ENCODE measurements at regions not wholly inside any gene's neighbourhood (a gene's known extent, or its start where the extent isn't known, plus 50 kb on each side); places are given as distances from the start of the nearest gene placed in this dataset.

GRCh38 chr4:125776146-125776545, 461.4 kb downstream of the FAT4 start:
- CTCF ChIA-PET, result no interaction called here
- SMC1A ChIA-PET (ENCODE audit: uncharacterized antibody, unreplicated experiment), result no interaction called here
- H3K4me1 ChIP-seq (ENCODE audit: control insufficient read depth, insufficient read depth, low read length), result no peaks in the 10 kb centered on the region
- H3K9me3 ChIP-seq (replicated peaks; ENCODE audit: control insufficient read depth, insufficient read depth, low read length), result no peaks in the 10 kb centered on the region; the same call in 2 of the 3 replicates
- RAD21 ChIA-PET (ENCODE audit: unreplicated experiment), result no interaction called here
- TF ChIP-seq NR2C1 (IDR thresholded peaks at IDR 0.05), result no peak
- no peak for TF ChIP-seq TBL1XR1 (IDR thresholded peaks at IDR 0.05; ENCODE audit: low read depth, low read length)
- TF ChIP-seq USF1 (IDR thresholded peaks at IDR 0.05; ENCODE audit: borderline replicate concordance, extremely low read length, insufficient read depth, low read depth, low read length), result no peak
- no peak for TF ChIP-seq POLR2A (IDR thresholded peaks at IDR 0.05; ENCODE audit: low read depth, low read length)
- TF ChIP-seq EGR1 (IDR thresholded peaks at IDR 0.05; ENCODE audit: borderline replicate concordance in 1 of 2, low read depth in 2 of 2, low read length in 2 of 2), result no peak
- no peak for TF ChIP-seq RELB (IDR thresholded peaks at IDR 0.05; ENCODE audit: low read depth)
- no peak for TF ChIP-seq FOXK2 (IDR thresholded peaks at IDR 0.05)
- no peak for TF ChIP-seq MTA2 (IDR thresholded peaks at IDR 0.05; ENCODE audit: low read depth)
- 9% methylated on average over 4 of the region's 4 CpGs for WGBS (ENCODE audit: insufficient coverage, insufficient replicate concordance, low lambda C conversion rate, missing lambda C conversion rate)
- no peaks in the 10 kb centered on the region for H3K36me3 ChIP-seq (ENCODE audit: control insufficient read depth in 2 of 2, insufficient read depth in 2 of 2, low read length in 1 of 2)
- POLR2A ChIA-PET, result interaction anchor here (0.7 to 1.5 kb wide), 2 partner anchors 12 to 19 kb away, joined by 3 read pairs; no protein-coding TSS in a partner anchor
- no peak overlapping the region for H2AFZ ChIP-seq (ENCODE audit: control insufficient read depth, low read depth, low read length)
- H3K27ac ChIP-seq (ENCODE audit: control insufficient read depth, insufficient read depth), result no peak overlapping the region
- H3K4me2 ChIP-seq (ENCODE audit: control insufficient read depth, insufficient read depth), result no peak overlapping the region
- intact Hi-C loops (cut with micrococcal nuclease; ENCODE audit: unreplicated experiment), result no loop called here
- H3K79me2 ChIP-seq (ENCODE audit: control insufficient read depth, insufficient read depth, low read length), result no peaks in the 10 kb centered on the region
- FAIRE-seq (no peak), DNase-seq (ENCODE audit: low read depth, low spot score) (no peak), ATAC-seq (no peak)
- no peaks in the 10 kb centered on the region for H4K20me1 ChIP-seq (ENCODE audit: control insufficient read depth, insufficient read depth)
- in situ Hi-C loops (cut with MboI), result no loop called here
- H3K4me3 ChIP-seq, result no peak overlapping the region
- no peaks in the 10 kb centered on the region for H3K27me3 ChIP-seq (replicated peaks in 1 of 2; ENCODE audit: control insufficient read depth in 2 of 2, insufficient read depth in 2 of 2, low read length in 1 of 2)
- no peak overlapping the region for H3K9ac ChIP-seq (ENCODE audit: control insufficient read depth, insufficient read depth, low read length)
- BruUV-seq (replicated peaks), result no TSS peak
